SK-N-SH treated with all-trans-retinoic acid at 6 μM for 48 hours (cell line): ENCODE measurements at regions not wholly inside any gene's neighbourhood (a gene's known extent, or its start where the extent isn't known, plus 50 kb on each side); places are given as distances from the start of the nearest gene placed in this dataset.

Source experiments
- BACH2 ChIP-seq: fragments of 250-450 bp; sonication (Bioruptor Pico); IDR thresholded peaks from 2 replicates; pipeline ENCODE4 v1.9.0; 2021; ENCODE audit warnings: mild to moderate bottlenecking, borderline replicate concordance
- ISL1 ChIP-seq: fragments of 250-450 bp; sonication (Bioruptor Pico); IDR thresholded peaks from 2 replicates; pipeline ENCODE4 v2.1.2; 2022; ENCODE audit warnings: mild to moderate bottlenecking, moderate library complexity
- PATZ1 ChIP-seq: fragments of 250-450 bp; sonication (Bioruptor Pico); IDR thresholded peaks from 2 replicates; pipeline ENCODE4 v1.8.0; 2020; ENCODE audit warnings: mild to moderate bottlenecking, moderate library complexity, borderline replicate concordance
- TOX ChIP-seq: fragments of 250-450 bp; sonication (Bioruptor Pico); IDR thresholded peaks from 2 replicates; pipeline ENCODE4 v1.8.0; 2021; ENCODE audit warnings: mild to moderate bottlenecking, moderate library complexity, borderline replicate concordance
- ZFP30 ChIP-seq: fragments of 450-650 bp; formaldehyde crosslinking; IDR thresholded peaks from 2 replicates; pipeline ENCODE4 v1.5.0; 2022; ENCODE audit warnings: mild to moderate bottlenecking, moderate library complexity
- ZNF565 ChIP-seq: fragments of 450-650 bp; formaldehyde crosslinking; conservative IDR thresholded peaks from 2 replicates; pipeline ENCODE4 v1.5.0; 2020; ENCODE audit warnings: low read depth, mild to moderate bottlenecking, moderate library complexity
- TF ChIP-seq, protein P1 (sequence below): fragments of 250-450 bp; sonication (Bioruptor Pico); IDR thresholded peaks from 2 replicates; pipeline ENCODE4 v1.8.0; 2021; ENCODE audit warnings: low read depth, mild to moderate bottlenecking, moderate library complexity, borderline replicate concordance

DNA sequence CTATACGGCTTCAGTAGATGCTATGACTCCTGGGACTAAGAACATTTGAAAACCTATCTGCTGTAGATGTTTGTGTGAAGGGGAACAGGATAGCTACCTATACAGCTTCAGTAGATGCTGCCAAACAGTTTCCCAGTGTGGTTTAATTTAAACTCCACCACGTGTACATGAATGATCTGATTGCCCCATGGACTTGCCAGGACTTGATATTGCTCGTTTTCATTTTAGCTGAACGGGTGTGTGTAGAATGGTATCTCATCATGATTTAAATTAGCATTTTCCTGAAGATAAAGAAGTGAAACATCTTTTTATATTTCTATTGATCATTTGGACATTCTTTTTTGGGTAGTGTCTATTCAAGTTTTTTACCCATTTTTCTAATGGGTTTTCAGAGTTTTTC lies 77.8 kb upstream of the PIP4K2A start:
- TF ChIP-seq ZNF565 (CRISPR knock-in tag) = no peak
- no peak for TF ChIP-seq BACH2 (CRISPR knock-in tag)
- TF ChIP-seq TOX (CRISPR knock-in tag) = no peak
- TF ChIP-seq PATZ1 (CRISPR knock-in tag) = no peak
- TF ChIP-seq ISL1 (CRISPR knock-in tag) = no peak
- TF ChIP-seq ZFP30 (CRISPR knock-in tag) = no peak
- TF ChIP-seq, protein P1, sequence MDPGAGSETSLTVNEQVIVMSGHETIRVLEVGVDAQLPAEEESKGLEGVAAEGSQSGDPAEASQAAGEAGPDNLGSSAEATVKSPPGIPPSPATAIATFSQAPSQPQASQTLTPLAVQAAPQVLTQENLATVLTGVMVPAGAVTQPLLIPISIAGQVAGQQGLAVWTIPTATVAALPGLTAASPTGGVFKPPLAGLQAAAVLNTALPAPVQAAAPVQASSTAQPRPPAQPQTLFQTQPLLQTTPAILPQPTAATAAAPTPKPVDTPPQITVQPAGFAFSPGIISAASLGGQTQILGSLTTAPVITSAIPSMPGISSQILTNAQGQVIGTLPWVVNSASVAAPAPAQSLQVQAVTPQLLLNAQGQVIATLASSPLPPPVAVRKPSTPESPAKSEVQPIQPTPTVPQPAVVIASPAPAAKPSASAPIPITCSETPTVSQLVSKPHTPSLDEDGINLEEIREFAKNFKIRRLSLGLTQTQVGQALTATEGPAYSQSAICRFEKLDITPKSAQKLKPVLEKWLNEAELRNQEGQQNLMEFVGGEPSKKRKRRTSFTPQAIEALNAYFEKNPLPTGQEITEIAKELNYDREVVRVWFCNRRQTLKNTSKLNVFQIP (CRISPR knock-in tag) = no peak
